NCI-H226 (cell line): ENCODE measurements at regions not wholly inside any gene's neighbourhood (a gene's known extent, or its start where the extent isn't known, plus 50 kb on each side); places are given as distances from the start of the nearest gene placed in this dataset.
"Not testable (repeated sequence)": the region's sequence is repeated elsewhere in the genome, so short reads cannot be mapped to it uniquely, and the experiment has no call there.

Experiments used
- DNase-seq: peaks from one replicate; pipeline ENCODE4 v3.0.0-alpha.2; 2015

DNA sequence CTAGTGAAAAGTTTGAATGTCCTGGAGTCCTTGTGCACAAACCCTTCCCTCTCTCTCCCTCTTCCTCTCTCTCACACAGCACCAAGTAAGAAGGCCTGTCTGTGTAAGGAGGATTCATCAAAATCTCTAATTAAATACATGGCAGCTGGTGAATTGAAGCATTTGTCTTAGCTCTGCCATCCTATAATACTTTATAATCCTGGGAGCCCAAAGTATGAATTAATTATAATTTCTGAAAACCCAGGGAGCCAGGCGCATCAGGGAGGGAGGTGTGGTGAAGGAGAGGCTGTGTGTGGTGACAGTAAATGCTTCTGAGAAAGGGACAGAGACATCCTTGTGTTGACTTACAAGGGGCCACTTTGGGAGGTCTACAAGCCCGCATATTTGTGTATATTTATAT, 691.4 kb upstream of the EEF2KMT start:
- no peak for DNase-seq

DNA sequence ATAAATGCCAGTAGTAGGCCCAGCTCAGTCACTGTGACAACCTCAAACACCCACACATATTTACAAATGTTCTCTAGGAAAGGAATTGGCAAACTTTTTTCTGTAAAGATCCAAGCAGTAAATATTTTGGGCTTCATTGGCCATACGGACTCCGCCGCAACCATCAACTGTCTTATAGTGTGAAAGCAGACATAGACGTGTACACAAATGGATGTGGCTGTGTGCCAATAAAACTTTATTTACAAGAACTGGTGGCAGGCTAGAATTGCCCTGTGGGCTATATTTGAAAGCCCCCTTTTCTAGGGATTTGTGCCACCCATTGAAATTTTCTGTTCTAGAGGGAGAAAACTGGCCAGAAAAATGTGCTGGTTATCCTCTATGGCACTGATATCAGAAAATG, 683.8 kb upstream of the EEF2KMT start:
- DNase-seq, result no peak

DNA sequence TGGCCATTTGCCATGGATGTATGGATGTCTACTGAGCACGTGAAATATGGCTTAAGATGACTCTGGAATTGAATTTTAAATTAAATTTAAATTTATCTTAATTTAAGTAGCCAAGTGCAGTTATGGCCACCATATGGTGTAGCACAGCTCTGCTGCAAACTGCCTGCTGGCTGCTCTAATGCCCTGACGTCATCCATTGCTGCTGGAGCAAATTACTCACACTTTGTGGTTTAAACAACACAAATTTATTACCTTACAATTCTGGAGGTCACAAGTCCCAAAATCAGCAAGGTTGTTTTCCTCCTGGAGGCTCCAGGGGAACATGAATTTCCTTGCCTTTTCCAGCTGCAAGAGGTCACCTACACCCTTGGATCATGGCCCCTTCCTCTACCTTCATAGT, 679.3 kb upstream of the EEF2KMT start:
- DNase-seq, result peak; percentile 41

DNA sequence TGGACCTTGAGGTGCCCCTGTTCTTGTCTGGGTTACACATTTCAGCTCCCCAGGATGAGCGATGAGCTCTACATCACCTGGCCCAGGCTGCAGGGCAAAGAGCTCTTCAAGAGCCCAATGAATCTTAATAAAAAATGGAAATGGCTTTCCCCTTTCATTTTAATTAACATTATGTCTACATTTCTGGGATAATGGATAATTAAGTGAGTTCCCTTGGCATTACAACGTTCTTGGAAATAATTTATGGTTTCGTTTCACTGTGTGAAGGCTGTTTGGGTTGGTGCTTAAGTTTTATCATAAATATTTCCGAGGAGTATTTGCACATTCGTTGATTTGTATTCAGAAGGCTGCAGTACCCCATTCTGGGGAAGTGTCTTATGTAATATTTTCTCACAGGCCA, 678.3 kb upstream of the EEF2KMT start:
- no peak for DNase-seq

GRCh38 chr16:5770118-5770517, 672.5 kb upstream of the EEF2KMT start:
- DNase-seq, result no peak

GRCh38 chr16:5769513-5769912, 671.9 kb upstream of the EEF2KMT start:
- no peak for DNase-seq

DNA sequence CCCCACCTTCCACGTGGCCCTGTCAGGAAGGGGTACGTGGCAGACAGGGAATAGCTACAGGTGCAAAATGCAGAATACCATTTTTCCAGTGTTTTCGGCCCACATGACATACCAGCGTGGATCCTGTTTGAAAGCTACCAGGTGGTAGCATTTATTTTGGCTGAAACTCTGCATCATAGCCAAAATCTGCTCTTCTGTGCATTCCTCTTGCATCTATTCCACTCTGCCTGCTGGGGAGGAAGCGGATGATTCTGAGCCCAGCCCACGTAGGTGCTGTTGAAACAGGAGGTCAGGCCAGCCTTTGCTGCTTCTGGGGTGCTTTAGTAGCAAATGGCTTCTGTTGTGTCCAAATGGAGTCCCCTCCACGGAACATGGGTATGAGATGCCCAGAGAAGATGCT, 670.9 kb upstream of the EEF2KMT start:
- no peak for DNase-seq

DNA sequence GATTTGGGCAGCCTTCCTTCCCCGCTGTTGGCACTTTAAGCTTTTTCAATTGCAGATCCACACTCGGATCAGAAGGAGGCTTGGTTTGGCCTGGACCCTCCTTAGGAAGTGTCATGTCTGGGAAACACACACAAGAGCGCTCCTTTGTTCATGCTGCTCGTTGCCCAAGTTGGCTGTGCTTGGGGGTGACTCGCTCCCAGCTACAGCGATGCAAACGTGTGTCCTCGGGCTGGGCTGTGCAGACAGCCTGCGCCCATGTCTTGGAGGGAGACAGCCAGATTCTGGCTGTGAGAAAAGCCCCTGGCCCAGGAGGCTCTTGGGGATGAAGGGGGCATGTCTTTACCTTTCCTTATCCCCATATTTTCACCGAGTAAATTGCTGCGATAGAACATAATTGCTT, 665.6 kb upstream of the EEF2KMT start:
- no peak for DNase-seq

GRCh38 chr16:5762362-5762761, 664.8 kb upstream of the EEF2KMT start:
- no peak for DNase-seq

DNA sequence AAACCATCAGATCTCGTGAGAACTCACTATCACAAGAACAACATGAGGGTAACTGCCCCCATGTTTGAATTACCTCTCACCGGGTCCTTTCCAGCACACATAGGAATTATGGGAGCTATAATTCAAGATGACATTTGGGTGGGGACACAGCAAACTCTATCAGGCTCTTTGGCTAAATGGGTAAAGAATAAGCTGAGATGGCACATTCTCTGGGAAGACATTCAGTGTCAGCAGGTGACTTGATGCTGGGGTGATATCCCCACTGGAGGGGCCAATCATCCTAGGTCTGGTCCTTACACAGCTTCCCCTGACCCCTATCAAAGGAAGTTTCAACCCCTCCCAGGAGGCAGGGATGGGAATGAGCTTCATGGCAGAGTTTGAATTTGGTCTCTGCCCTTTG, 664.0 kb upstream of the EEF2KMT start:
- DNase-seq, result no peak

GRCh38 chr16:5758281-5758680, 660.7 kb upstream of the EEF2KMT start:
- no peak for DNase-seq

DNA sequence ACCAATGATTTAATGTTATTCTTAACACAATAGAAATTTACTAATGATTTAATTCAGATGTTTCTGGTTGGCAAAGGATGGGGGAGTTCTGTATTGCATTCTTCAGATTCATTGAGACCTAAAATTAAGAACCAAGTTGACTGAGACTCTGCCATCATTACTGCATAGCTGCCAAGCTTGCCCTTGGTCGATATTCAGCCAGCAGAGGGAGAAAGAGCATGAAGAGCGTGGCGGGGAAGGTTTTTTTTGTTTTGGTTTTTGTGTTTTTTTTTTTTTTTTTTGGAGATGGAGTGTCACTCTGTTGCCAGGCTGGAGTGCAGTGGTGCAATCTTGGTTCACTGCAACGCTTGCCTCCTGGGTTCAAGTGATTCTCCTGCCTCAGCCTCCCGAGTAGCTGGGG, 659.4 kb upstream of the EEF2KMT start:
- DNase-seq, result no peak

- no peak for DNase-seq
Measured at GRCh38 chr16:5753381-5753780, 655.8 kb upstream of the EEF2KMT start.

DNA sequence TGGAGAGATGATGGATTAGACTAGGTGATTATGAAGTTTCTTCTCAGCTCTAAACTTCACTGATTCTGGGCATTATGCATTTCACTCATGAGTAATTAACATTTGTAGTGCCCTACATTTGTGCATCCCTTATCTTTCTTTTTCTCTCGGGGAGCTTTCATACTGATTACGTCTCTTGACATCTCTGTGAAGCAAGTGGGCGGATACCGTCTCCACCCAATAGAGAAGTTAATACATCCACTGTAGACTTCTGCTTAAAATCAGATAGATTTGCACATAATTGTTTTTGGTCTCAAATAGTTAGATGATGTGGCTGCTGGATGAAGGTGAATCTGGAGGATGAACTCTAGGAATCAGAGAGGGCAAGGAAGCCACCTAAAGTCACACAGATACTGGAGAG, 653.6 kb upstream of the EEF2KMT start:
- DNase-seq, result no peak

DNA sequence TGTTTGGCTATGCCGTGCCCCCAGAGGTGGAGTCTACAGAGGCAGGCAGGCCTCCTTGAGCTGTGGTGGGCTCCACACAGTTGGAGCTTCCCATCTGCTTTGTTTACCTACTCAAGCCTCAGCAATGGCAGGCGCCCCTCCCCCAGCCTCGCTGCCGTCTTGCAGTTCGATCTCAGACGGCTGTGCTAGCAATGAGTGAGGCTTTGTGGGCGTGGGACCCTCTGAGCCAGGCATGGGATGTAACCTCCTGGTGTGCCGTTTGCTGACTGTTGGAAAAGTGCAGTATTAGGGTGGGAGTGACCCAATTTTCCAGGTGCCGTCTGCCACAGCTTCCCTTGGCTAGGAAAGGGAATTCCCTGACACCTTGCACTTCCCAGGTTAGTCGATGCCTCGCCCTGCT, 652.8 kb upstream of the EEF2KMT start:
- not testable (repeated sequence) for DNase-seq

GRCh38 chr16:5738586-5738985, 641.0 kb upstream of the EEF2KMT start:
- DNase-seq, result peak; percentile 67

- no peak for DNase-seq
Measured at GRCh38 chr16:5736209-5736930, 638.8 kb upstream of the EEF2KMT start.

GRCh38 chr16:5735444-5735843, 637.8 kb upstream of the EEF2KMT start:
- no peak for DNase-seq

DNA sequence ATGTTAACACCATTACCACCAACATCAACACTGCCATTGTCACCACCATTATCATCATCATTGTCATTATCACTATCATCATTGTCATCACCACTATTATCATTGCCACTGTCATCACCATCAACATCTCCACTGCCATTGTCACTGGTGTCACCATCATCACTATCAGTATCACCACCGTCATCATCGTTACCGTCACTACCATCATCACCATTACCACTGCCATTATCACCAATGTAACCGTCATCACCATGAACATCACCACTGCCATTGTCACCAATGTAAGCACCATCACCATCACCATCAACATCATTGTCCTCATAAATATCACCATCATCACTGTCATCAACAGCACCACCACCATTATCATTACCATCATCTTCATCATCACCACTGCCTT, 633.2 kb upstream of the EEF2KMT start:
- DNase-seq, result no peak

- no peak for DNase-seq
Measured at GRCh38 chr16:5722116-5722619, 624.6 kb upstream of the EEF2KMT start.

DNA sequence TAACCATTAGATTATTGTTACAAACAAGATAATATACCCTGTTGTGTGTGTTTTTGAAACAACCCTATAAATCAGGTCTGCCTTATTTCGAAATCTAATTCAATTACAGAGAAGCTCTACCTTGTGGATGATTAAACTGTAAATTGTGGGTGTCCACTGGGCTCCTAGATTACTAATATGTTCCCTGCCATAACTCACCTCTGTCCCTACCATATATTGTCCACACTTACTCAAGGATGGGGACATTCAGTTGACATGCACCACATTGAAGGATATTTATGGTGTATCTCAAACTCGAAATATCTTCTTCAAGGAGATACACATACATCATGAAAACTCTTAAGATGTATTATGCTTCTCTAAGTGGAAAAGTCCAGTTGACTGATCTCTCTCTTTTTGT, 617.6 kb upstream of the EEF2KMT start:
- no peak for DNase-seq

DNA sequence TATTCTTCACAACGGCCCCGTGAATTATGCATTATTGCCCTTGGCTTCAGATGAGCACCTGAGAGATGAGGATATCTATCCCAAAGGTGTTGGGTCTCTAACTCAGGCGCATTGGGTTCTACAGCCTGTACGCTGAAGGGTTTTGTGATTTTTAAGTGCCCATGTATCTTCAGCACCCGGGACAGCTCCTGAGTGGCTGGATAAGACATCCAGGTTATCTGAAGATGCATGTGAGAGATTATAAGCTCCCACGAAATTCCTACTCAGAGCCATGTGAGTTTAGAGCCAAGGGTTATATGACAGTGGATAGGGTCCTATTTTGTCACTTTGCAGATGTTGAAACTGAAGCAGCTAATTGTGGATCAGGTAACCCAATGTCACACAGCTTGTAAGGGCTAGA, 612.3 kb upstream of the EEF2KMT start:
- DNase-seq, result peak; percentile 18

GRCh38 chr16:5706211-5706610, 608.6 kb upstream of the EEF2KMT start:
- peak; percentile 81 for DNase-seq

GRCh38 chr16:5704271-5704670, 606.7 kb upstream of the EEF2KMT start:
- DNase-seq, result no peak

DNA sequence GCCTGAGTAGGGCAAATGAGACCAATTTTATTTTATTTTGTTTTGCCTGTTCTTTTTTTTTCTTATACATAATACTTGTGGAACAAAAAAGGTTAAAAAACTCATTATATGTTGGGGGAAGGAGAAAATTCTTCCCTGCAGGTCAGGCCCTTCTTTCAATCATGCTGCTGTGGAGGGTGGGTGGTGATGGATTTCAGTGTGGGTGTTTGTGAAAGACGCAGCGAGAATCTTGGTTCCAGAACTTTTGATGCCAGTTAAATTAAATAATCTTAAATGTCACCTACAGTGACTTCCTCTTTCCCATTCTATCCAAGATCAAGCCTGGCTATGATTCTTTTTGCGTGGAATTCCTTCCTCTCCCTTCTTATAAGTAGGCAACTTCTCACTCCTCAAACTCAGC, 595.8 kb upstream of the EEF2KMT start:
- no peak for DNase-seq
